Tibial artery (tissue), 4 donors: ENCODE measurements at regions not wholly inside any gene's neighbourhood (a gene's known extent, or its start where the extent isn't known, plus 50 kb on each side); places are given as distances from the start of the nearest gene placed in this dataset.
A peak's percentile ranks its signal among the peaks of the same experiment; 100 is the strongest.

Experiments
- DNase-seq, 2 donors: peaks; one replicate each; pipeline ENCODE4 v3.0.0-alpha.2; 2019
- H3K27ac ChIP-seq, 2 donors: fragments of 200-600 bp; sonication (generic) in 1 of 2; 1 replicate in 1 of 2; 2 replicates in 1 of 2; pipeline ENCODE4 v1.5.1; 2018 to 2019; ENCODE audit warnings: mild to moderate bottlenecking in 1 of 2
- H3K27me3 ChIP-seq, 2 donors: fragments of 200-600 bp; sonication (generic) in 1 of 2; one replicate each; pipeline versions ENCODE4 v1.5.1 to v1.6.0; 2016 to 2019
- H3K36me3 ChIP-seq, 3 donors: fragments of 200-600 bp; sonication (generic) in 2 of 3; one replicate each; pipeline ENCODE4 v1.5.1; 2016 to 2019; ENCODE audit warnings: mild to moderate bottlenecking in 2 of 3
- H3K4me1 ChIP-seq, 4 donors: fragments of 200-600 bp; sonication (generic) in 2 of 4; 1 replicate in 3 of 4; 2 replicates in 1 of 4; pipeline ENCODE4 v1.5.1; 2016 to 2019
- H3K4me3 ChIP-seq, 2 donors: fragments of 200-600 bp; sonication (generic) in 1 of 2; 1 replicate in 1 of 2; 2 replicates in 1 of 2; pipeline ENCODE4 v1.5.1; 2018 to 2019; ENCODE audit warnings: mild to moderate bottlenecking in 2 of 2
- H3K9me3 ChIP-seq, 3 donors: fragments of 200-600 bp; sonication (generic) in 1 of 3; one replicate each; pipeline ENCODE4 v1.5.1; 2016 to 2019
- intact Hi-C: fragments of 100-400 bp; cut with DNase I; formaldehyde crosslinking; loops from one replicate; pipeline ENCODE4 v1.15.0; 2023; ENCODE audit warnings: low total_unique reads
- TF ChIP-seq, protein P1 (sequence below), 2 experiments: fragments of 200-600 bp in 1 of 2; fragments of 450-650 bp in 1 of 2; IDR thresholded peaks; one replicate each; pipeline ENCODE4 v1.5.1; 2017 to 2019; ENCODE audit warnings: antibody characterized with exemption in 2 of 2, mild to moderate bottlenecking in 1 of 2, moderate library complexity in 1 of 2

DNA sequence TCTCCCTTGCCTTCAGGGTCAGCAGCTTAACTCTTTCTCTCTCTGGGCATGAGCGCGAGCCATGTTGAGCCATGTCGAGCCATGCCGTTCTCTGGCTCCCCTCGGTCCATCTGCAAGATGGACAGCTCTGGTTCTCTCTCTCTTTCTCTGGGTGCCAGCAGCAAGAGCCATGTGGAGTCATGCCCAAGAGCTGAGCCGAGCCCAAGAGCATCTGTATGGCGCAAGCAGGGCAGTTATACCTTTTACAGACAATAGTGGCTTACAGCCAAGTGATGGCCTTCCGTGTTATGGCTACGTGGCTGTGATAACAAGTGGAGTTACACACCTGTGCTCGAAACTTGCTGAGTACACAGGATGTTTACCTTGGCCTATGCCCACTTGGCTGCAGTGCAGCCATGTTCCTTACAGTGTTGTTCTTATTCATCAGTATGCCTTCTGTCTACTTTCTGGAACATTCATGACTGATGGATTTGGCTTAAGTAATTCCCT, 327.7 kb downstream of the GLRX3 start:
- Histone ChIP-seq H3K4me1 (no peaks in the 10 kb centered on the region), H3K9me3 (peaks cover 0 to 4% (median 0%) of the 10 kb centered on the region in 3 donors), H3K27me3 (no peaks in the 10 kb centered on the region), H3K27ac (no peak overlapping the region), H3K36me3 (no peaks in the 10 kb centered on the region), H3K4me3 (no peak overlapping the region)
- DNase-seq = peak in 1 of 2 donors; percentile 35
- TF ChIP-seq, protein P1, sequence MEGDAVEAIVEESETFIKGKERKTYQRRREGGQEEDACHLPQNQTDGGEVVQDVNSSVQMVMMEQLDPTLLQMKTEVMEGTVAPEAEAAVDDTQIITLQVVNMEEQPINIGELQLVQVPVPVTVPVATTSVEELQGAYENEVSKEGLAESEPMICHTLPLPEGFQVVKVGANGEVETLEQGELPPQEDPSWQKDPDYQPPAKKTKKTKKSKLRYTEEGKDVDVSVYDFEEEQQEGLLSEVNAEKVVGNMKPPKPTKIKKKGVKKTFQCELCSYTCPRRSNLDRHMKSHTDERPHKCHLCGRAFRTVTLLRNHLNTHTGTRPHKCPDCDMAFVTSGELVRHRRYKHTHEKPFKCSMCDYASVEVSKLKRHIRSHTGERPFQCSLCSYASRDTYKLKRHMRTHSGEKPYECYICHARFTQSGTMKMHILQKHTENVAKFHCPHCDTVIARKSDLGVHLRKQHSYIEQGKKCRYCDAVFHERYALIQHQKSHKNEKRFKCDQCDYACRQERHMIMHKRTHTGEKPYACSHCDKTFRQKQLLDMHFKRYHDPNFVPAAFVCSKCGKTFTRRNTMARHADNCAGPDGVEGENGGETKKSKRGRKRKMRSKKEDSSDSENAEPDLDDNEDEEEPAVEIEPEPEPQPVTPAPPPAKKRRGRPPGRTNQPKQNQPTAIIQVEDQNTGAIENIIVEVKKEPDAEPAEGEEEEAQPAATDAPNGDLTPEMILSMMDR (IDR thresholded peaks at IDR 0.05) = no peak
- intact Hi-C loops = no loop called here

DNA sequence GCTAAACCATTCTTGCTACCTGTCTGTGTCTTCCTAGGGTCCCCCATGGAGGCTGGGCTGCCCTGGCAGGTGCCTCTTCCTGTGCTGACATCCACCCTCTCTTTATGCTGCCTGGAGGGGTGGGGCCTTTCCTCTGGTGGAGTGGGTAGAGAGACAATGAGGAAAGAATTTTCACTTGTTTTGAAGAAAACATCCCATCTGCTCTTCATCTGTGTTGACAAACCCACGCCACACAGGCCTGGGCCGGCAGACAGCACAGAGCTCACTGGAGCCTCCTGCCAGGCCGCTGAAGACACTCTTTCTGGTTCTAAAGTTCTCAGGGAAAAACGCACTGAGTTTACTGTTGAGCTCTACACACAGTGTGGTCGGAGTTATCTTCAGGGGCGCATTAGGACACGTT, 328.2 kb downstream of the GLRX3 start:
- TF ChIP-seq, protein P1 (IDR thresholded peaks at IDR 0.05) = no peak
- intact Hi-C loops = no loop called here
- H3K27ac ChIP-seq = no peak overlapping the region
- H3K4me1 ChIP-seq = no peaks in the 10 kb centered on the region
- H3K36me3 ChIP-seq = no peaks in the 10 kb centered on the region
- no peak overlapping the region for H3K4me3 ChIP-seq
- DNase-seq = peak in 1 of 2 donors; percentile 34
- H3K27me3 ChIP-seq = no peaks in the 10 kb centered on the region
- H3K9me3 ChIP-seq = peaks cover 0 to 6% (median 0%) of the 10 kb centered on the region in 3 donors

DNA sequence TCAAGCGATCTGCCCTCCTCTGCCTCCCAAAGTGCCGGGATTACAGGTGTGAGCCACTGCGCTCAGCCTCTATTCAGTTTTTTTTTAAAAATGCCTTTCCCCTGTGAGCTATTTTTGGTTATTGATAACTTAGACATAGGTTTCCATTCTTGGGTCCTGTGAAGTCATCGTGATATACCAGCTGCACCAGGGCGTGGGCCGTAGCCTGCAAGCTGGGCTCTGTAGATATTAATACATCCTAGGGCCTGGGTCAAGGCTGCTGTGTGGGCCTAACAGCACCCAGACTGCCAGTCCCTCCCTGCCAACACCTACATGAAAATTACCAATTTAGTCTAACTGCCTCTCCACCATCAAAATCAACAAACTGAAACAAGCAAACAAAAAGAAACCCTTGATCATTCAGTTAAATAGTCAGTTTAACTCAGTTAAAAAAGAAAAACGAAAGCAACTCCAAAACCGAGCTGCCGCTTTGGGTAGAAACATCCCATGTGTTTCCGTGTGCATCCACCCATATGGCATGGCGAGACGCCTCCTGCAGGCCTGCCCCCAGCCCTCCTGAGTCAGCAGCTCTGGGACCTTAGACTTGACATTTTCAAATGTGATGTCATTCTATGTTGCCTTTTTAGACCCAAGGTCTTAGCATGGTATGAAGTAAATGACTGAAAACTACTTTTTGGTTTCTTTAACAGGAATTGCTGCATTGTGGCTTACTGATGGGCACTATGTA, 330.2 kb downstream of the GLRX3 start:
- H3K9me3 ChIP-seq = peaks cover 0 to 6% (median 0%) of the 10 kb centered on the region in 3 donors
- H3K4me1 ChIP-seq = no peaks in the 10 kb centered on the region
- H3K36me3 ChIP-seq = no peaks in the 10 kb centered on the region
- DNase-seq = peak in 1 of 2 donors; percentile 13
- no peaks in the 10 kb centered on the region for H3K27me3 ChIP-seq
- intact Hi-C loops = no loop called here
- TF ChIP-seq, protein P1 (IDR thresholded peaks at IDR 0.05) = no peak
- no peak overlapping the region for H3K4me3 ChIP-seq
- H3K27ac ChIP-seq = no peak overlapping the region

DNA sequence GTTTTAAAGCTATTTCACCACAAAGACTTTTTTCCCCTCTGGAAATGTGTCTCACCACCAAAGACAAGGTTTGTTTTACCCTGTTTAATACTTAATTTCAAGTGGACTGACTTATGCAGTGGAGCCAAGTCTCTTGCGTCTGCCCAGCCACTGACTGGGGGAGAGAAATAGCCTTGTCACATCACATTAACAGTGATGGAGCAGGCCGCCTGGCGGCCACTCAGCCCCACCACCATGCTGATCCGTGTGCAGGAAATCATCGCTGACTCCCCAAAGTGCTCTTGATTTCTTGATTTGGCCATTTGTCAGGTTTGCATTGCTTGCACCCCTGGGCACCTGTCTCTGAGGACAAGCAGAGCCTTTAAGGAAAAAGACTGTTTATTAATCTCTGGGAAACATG, 334.1 kb downstream of the GLRX3 start:
- H3K27ac ChIP-seq = no peak overlapping the region
- intact Hi-C loops = no loop called here

DNA sequence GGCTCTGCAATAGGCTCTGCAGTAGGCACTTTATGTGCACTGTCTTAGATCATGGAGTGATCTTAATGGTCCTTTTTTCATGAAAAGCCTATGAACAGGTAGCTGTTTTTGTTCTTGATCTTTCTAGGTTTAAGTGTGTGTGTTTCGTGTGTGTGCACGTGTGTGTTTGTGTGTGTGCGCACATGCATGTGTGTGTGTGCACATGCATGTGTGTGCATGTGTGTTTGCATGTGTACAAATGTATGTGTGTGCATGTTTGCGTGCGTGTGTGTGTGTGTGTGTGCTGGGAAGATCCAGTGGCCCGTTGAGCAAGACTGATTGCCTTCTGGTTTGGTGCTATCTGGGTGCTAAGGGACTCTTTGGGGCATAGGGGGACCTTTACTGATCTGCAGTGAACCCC, 334.8 kb downstream of the GLRX3 start:
- TF ChIP-seq, protein P1 (IDR thresholded peaks at IDR 0.05) = no peak

More for the DNA sequence above, 334.1 kb downstream of the GLRX3 start:
- peak in 1 of 2 donors; percentile 5 for DNase-seq
- no peaks in the 10 kb centered on the region for H3K4me1 ChIP-seq
- peaks cover 0 to 6% (median 0%) of the 10 kb centered on the region in 3 donors for H3K9me3 ChIP-seq
- H3K36me3 ChIP-seq = no peaks in the 10 kb centered on the region
- TF ChIP-seq, protein P1 (IDR thresholded peaks at IDR 0.05) = no peak
- no peak overlapping the region for H3K4me3 ChIP-seq
- no peaks in the 10 kb centered on the region for H3K27me3 ChIP-seq

More for the DNA sequence above, 334.8 kb downstream of the GLRX3 start:
- no peak overlapping the region for H3K4me3 ChIP-seq
- H3K27ac ChIP-seq = no peak overlapping the region
- DNase-seq = peak in 1 of 2 donors; percentile 12
- no peaks in the 10 kb centered on the region for H3K27me3 ChIP-seq
- no peaks in the 10 kb centered on the region for H3K4me1 ChIP-seq
- H3K9me3 ChIP-seq = peaks cover 0 to 6% (median 0%) of the 10 kb centered on the region in 3 donors
- H3K36me3 ChIP-seq = no peaks in the 10 kb centered on the region
- intact Hi-C loops = no loop called here
